GM23338 (cell line): ENCODE measurements at regions not wholly inside any gene's neighbourhood (a gene's known extent, or its start where the extent isn't known, plus 50 kb on each side); places are given as distances from the start of the nearest gene placed in this dataset.

ENCODE experiments used
- ATAC-seq: fragments of 200-7000 bp; cut with Tn5 transposase; 3 replicates; pipeline ENCODE4 v1.9.1; 2020
- DNase-seq: peaks from one replicate; pipeline ENCODE4 v3.0.0-alpha.2; 2015; ENCODE audit warnings: low spot score
- H2AFZ ChIP-seq: fragments of 200-600 bp; sonication (generic); 2 replicates; pipeline ENCODE4 v1.8.0; 2016; ENCODE audit warnings: antibody characterized with exemption, mild to moderate bottlenecking, moderate library complexity
- H3F3A ChIP-seq: fragments of 200-600 bp; sonication (generic); replicated peaks from 2 replicates; pipeline ENCODE4 v1.8.0; 2017; ENCODE audit warnings: antibody characterized with exemption, mixed run types, low read depth
- H3K27ac ChIP-seq: fragments of 200-600 bp; sonication (generic); 2 replicates; pipeline ENCODE4 v1.6.1; 2016; ENCODE audit warnings: low read depth
- H3K27me3 ChIP-seq: fragments of 200-600 bp; sonication (generic); 2 replicates; pipeline ENCODE4 v1.8.0; 2016; ENCODE audit warnings: mild to moderate bottlenecking, mixed run types, moderate library complexity; ENCODE audit not compliant: insufficient read depth
- H3K36me3 ChIP-seq: fragments of 200-600 bp; sonication (generic); 2 replicates; pipeline ENCODE4 v1.8.0; 2016; ENCODE audit warnings: mild to moderate bottlenecking; ENCODE audit not compliant: insufficient read depth
- H3K4me1 ChIP-seq: fragments of 200-600 bp; sonication (generic); 2 replicates; pipeline ENCODE4 v1.8.0; 2016; ENCODE audit warnings: mild to moderate bottlenecking, moderate library complexity; ENCODE audit not compliant: insufficient read depth
- H3K4me2 ChIP-seq: fragments of 200-600 bp; sonication (generic); 2 replicates; pipeline ENCODE4 v1.7.1; 2017; ENCODE audit warnings: mixed run types
- H3K4me3 ChIP-seq: fragments of 200-600 bp; sonication (generic); 2 replicates; pipeline ENCODE4 v1.6.1; 2016; ENCODE audit warnings: mixed run types
- H3K79me2 ChIP-seq: fragments of 200-600 bp; sonication (generic); replicated peaks from 2 replicates; pipeline ENCODE4 v1.8.0; 2017; ENCODE audit warnings: mild to moderate bottlenecking; ENCODE audit not compliant: insufficient read depth
- H3K9me2 ChIP-seq: fragments of 200-600 bp; sonication (generic); 2 replicates; pipeline ENCODE4 v1.8.0; 2017; ENCODE audit not compliant: insufficient read depth
- H4K20me1 ChIP-seq: fragments of 200-600 bp; sonication (generic); replicated peaks from 2 replicates; pipeline ENCODE4 v1.8.0; 2017; ENCODE audit warnings: mild to moderate bottlenecking; ENCODE audit not compliant: insufficient read depth
- H3K27ac Mint-ChIP-seq: 2 replicates; pipeline ENCODE4 v1.8.0; 2020; ENCODE audit warnings: inconsistent platforms, mild to moderate bottlenecking, moderate library complexity, mixed read lengths
- H3K27me3 Mint-ChIP-seq: 3 replicates; pipeline ENCODE4 v1.8.0; 2022; ENCODE audit warnings: low read depth, mild to moderate bottlenecking, moderate library complexity, mixed read lengths, inconsistent platforms; ENCODE audit not compliant: insufficient read depth, poor library complexity
- H3K36me3 Mint-ChIP-seq: 3 replicates; pipeline ENCODE4 v1.8.0; 2021; ENCODE audit warnings: low read depth, mild to moderate bottlenecking, inconsistent platforms, moderate library complexity, mixed read lengths
- H3K4me1 Mint-ChIP-seq: 3 replicates; pipeline ENCODE4 v1.8.0; 2020; ENCODE audit warnings: mild to moderate bottlenecking, inconsistent platforms, mixed read lengths
- H3K4me3 Mint-ChIP-seq: 3 replicates; pipeline ENCODE4 v1.8.0; 2021; ENCODE audit warnings: moderate library complexity, mild to moderate bottlenecking, inconsistent platforms, mixed read lengths
- H3K9me3 Mint-ChIP-seq: 3 replicates; pipeline ENCODE4 v1.8.0; 2020; ENCODE audit warnings: moderate library complexity, mild to moderate bottlenecking, inconsistent platforms, mixed read lengths
- CREB1 ChIP-seq: fragments of 250-450 bp; sonication (Bioruptor Pico); IDR thresholded peaks from 2 replicates; pipeline ENCODE4 v1.5.0; 2020; ENCODE audit warnings: low read depth, mild to moderate bottlenecking, moderate library complexity
- EZH2 ChIP-seq: fragments of 200-600 bp; sonication (generic); IDR thresholded peaks from one replicate; pipeline ENCODE4 v1.8.0; 2017; ENCODE audit warnings: antibody characterized with exemption, mild to moderate bottlenecking, low read depth; ENCODE audit not compliant: unreplicated experiment
- JUNB ChIP-seq: IDR thresholded peaks from one replicate; pipeline ENCODE4 v1.6.1; 2016; ENCODE audit warnings: antibody characterized with exemption; ENCODE audit not compliant: unreplicated experiment
- NANOG ChIP-seq: IDR thresholded peaks from 2 replicates; pipeline ENCODE4 v1.6.1; 2016; ENCODE audit warnings: antibody characterized with exemption, borderline replicate concordance
- POLR2AphosphoS5 ChIP-seq: IDR thresholded peaks from 2 replicates; pipeline ENCODE4 v1.6.1; 2016; ENCODE audit warnings: antibody characterized with exemption, low read depth
- STAT1 ChIP-seq: IDR thresholded peaks from one replicate; pipeline ENCODE4 v1.6.1; 2016; ENCODE audit warnings: antibody characterized with exemption; ENCODE audit not compliant: unreplicated experiment
- ZNF114 ChIP-seq: fragments of 250-450 bp; sonication (Bioruptor Pico); IDR thresholded peaks from 2 replicates; pipeline ENCODE4 v1.5.0; 2020; ENCODE audit warnings: mild to moderate bottlenecking, moderate library complexity
- ZNF331 ChIP-seq: fragments of 250-450 bp; sonication (Bioruptor Pico); IDR thresholded peaks from 2 replicates; pipeline ENCODE4 v1.5.0; 2020; ENCODE audit warnings: low read depth, mild to moderate bottlenecking, moderate library complexity
- TF ChIP-seq, protein P1 (sequence below), 2 experiments: fragments of 200-600 bp in 1 of 2; sonication (generic) in 1 of 2; conservative IDR thresholded peaks; 2 replicates each; pipeline versions ENCODE4 v1.5.1 to v1.6.1; 2016 to 2017; ENCODE audit warnings: antibody characterized with exemption in 2 of 2, low read depth in 2 of 2, mild to moderate bottlenecking in 2 of 2, moderate library complexity in 1 of 2
- TF ChIP-seq, protein P2 (sequence below): fragments of 250-450 bp; sonication (Bioruptor Pico); IDR thresholded peaks from 2 replicates; pipeline ENCODE4 v1.5.0; 2020; ENCODE audit warnings: mild to moderate bottlenecking, moderate library complexity
- TF ChIP-seq, protein P3 (sequence below): IDR thresholded peaks from 2 replicates; pipeline ENCODE4 v1.6.1; 2016; ENCODE audit warnings: antibody characterized with exemption

DNA sequence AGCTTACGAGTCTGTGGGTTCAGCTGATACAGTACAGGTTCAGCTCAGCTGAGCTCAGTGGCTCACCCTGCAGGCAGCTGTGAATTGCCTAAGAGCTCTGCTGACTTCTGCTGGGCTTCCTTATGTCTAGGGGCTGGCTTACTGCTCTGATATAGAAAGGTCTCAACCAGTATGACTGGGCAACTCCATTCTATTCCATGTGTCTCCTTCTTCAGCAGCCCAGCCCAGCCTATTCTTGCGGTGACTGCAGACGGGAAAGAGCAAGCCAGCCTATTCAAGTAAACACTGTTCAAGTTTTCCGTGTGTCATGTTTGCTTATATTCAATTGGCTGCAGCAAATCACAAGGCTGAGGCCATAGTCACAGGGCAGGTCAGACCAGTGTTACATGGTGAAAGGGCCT lies 615.4 kb upstream of the ZFP42 start:
- Histone ChIP-seq H3K4me3 (no peak overlapping the region), H3K79me2 (no peaks in the 10 kb centered on the region), H4K20me1 (no peaks in the 10 kb centered on the region), H3K27me3 (no peaks in the 10 kb centered on the region), H3F3A (no peaks in the 10 kb centered on the region), H2AFZ (no peak overlapping the region), H3K36me3 (no peaks in the 10 kb centered on the region), H3K9me2 (no peaks in the 10 kb centered on the region), H3K4me2 (no peak overlapping the region), H3K4me1 (no peaks in the 10 kb centered on the region), H3K27ac (no peak overlapping the region)
- H3K9me3 Mint-ChIP-seq: peaks cover 2% of the 10 kb centered on the region; the same call in 1 of the 3 replicates
- TF ChIP-seq CREB1 (CRISPR knock-in tag): no peak
- TF ChIP-seq ZNF114: no peak
- TF ChIP-seq, protein P1, sequence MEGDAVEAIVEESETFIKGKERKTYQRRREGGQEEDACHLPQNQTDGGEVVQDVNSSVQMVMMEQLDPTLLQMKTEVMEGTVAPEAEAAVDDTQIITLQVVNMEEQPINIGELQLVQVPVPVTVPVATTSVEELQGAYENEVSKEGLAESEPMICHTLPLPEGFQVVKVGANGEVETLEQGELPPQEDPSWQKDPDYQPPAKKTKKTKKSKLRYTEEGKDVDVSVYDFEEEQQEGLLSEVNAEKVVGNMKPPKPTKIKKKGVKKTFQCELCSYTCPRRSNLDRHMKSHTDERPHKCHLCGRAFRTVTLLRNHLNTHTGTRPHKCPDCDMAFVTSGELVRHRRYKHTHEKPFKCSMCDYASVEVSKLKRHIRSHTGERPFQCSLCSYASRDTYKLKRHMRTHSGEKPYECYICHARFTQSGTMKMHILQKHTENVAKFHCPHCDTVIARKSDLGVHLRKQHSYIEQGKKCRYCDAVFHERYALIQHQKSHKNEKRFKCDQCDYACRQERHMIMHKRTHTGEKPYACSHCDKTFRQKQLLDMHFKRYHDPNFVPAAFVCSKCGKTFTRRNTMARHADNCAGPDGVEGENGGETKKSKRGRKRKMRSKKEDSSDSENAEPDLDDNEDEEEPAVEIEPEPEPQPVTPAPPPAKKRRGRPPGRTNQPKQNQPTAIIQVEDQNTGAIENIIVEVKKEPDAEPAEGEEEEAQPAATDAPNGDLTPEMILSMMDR (conservative IDR thresholded peaks at IDR 0.05; ENCODE audit: low read depth in 2 of 2): peak; percentile 71 to 77
- TF ChIP-seq POLR2AphosphoS5: no peak
- DNase-seq (peak; percentile 77), ATAC-seq (peak; percentile 100)
- H3K4me3 Mint-ChIP-seq: no peak overlapping the region
- H3K36me3 Mint-ChIP-seq: no peaks in the 10 kb centered on the region
- no peaks in the 10 kb centered on the region for H3K4me1 Mint-ChIP-seq
- H3K27ac Mint-ChIP-seq: no peak overlapping the region
- H3K27me3 Mint-ChIP-seq: no peaks in the 10 kb centered on the region

DNA sequence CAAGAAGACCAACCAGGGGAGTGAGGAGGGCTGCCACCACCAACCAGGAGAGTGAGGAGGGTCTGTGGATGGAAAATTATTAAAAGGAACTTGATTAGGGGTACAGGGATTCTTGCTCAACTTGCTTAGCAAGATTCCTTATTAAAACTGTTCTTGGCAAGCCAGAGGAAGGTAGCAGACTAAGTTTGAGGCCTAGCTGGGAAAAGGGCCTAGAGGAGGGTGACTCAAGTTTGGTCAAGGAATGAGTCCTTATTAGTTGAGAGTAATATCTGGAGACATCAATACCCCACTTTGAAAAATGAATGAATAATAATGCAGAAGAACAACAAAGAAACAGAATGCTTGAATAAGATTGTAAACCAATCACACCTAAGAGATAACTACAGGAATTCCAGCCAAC lies 612.4 kb upstream of the ZFP42 start:
- Histone ChIP-seq H2AFZ (no peak overlapping the region), H3K4me1 (no peaks in the 10 kb centered on the region)
- TF ChIP-seq EZH2 (no peak), ZNF114 (no peak), CREB1 (CRISPR knock-in tag) (no peak), JUNB (no peak), POLR2AphosphoS5 (no peak), STAT1 (no peak), NANOG (no peak), ZNF331 (CRISPR knock-in tag) (no peak)
- TF ChIP-seq, protein P2, sequence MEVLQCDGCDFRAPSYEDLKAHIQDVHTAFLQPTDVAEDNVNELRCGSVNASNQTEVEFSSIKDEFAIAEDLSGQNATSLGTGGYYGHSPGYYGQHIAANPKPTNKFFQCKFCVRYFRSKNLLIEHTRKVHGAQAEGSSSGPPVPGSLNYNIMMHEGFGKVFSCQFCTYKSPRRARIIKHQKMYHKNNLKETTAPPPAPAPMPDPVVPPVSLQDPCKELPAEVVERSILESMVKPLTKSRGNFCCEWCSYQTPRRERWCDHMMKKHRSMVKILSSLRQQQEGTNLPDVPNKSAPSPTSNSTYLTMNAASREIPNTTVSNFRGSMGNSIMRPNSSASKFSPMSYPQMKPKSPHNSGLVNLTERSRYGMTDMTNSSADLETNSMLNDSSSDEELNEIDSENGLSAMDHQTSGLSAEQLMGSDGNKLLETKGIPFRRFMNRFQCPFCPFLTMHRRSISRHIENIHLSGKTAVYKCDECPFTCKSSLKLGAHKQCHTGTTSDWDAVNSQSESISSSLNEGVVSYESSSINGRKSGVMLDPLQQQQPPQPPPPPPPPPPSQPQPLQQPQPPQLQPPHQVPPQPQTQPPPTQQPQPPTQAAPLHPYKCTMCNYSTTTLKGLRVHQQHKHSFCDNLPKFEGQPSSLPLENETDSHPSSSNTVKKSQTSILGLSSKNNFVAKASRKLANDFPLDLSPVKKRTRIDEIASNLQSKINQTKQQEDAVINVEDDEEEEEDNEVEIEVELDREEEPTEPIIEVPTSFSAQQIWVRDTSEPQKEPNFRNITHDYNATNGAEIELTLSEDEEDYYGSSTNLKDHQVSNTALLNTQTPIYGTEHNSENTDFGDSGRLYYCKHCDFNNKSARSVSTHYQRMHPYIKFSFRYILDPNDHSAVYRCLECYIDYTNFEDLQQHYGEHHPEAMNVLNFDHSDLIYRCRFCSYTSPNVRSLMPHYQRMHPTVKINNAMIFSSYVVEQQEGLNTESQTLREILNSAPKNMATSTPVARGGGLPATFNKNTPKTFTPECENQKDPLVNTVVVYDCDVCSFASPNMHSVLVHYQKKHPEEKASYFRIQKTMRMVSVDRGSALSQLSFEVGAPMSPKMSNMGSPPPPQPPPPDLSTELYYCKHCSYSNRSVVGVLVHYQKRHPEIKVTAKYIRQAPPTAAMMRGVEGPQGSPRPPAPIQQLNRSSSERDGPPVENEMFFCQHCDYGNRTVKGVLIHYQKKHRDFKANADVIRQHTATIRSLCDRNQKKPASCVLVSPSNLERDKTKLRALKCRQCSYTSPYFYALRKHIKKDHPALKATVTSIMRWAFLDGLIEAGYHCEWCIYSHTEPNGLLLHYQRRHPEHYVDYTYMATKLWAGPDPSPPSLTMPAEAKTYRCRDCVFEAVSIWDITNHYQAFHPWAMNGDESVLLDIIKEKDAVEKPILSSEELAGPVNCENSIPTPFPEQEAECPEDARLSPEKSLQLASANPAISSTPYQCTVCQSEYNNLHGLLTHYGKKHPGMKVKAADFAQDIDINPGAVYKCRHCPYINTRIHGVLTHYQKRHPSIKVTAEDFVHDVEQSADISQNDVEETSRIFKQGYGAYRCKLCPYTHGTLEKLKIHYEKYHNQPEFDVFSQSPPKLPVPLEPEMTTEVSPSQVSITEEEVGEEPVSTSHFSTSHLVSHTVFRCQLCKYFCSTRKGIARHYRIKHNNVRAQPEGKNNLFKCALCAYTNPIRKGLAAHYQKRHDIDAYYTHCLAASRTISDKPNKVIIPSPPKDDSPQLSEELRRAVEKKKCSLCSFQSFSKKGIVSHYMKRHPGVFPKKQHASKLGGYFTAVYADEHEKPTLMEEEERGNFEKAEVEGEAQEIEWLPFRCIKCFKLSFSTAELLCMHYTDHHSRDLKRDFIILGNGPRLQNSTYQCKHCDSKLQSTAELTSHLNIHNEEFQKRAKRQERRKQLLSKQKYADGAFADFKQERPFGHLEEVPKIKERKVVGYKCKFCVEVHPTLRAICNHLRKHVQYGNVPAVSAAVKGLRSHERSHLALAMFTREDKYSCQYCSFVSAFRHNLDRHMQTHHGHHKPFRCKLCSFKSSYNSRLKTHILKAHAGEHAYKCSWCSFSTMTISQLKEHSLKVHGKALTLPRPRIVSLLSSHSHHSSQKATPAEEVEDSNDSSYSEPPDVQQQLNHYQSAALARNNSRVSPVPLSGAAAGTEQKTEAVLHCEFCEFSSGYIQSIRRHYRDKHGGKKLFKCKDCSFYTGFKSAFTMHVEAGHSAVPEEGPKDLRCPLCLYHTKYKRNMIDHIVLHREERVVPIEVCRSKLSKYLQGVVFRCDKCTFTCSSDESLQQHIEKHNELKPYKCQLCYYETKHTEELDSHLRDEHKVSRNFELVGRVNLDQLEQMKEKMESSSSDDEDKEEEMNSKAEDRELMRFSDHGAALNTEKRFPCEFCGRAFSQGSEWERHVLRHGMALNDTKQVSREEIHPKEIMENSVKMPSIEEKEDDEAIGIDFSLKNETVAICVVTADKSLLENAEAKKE (CRISPR knock-in tag): no peak
- TF ChIP-seq, protein P1 (conservative IDR thresholded peaks at IDR 0.05; ENCODE audit: low read depth in 2 of 2): no peak
- TF ChIP-seq, protein P3, sequence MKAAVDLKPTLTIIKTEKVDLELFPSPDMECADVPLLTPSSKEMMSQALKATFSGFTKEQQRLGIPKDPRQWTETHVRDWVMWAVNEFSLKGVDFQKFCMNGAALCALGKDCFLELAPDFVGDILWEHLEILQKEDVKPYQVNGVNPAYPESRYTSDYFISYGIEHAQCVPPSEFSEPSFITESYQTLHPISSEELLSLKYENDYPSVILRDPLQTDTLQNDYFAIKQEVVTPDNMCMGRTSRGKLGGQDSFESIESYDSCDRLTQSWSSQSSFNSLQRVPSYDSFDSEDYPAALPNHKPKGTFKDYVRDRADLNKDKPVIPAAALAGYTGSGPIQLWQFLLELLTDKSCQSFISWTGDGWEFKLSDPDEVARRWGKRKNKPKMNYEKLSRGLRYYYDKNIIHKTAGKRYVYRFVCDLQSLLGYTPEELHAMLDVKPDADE: no peak

More for the DNA sequence above, 612.4 kb upstream of the ZFP42 start:
- Histone ChIP-seq H3K9me2 (no peaks in the 10 kb centered on the region), H3F3A (no peaks in the 10 kb centered on the region), H3K4me3 (no peak overlapping the region), H3K4me2 (no peak overlapping the region), H3K27ac (no peak overlapping the region), H3K79me2 (no peaks in the 10 kb centered on the region), H3K36me3 (no peaks in the 10 kb centered on the region), H3K27me3 (no peaks in the 10 kb centered on the region), H4K20me1 (no peaks in the 10 kb centered on the region)
- DNase-seq (no peak), ATAC-seq (no peak)
- Mint-ChIP-seq H3K9me3 (peaks cover 2% of the 10 kb centered on the region; the same call in 1 of the 3 replicates), H3K27me3 (no peaks in the 10 kb centered on the region), H3K4me1 (no peaks in the 10 kb centered on the region), H3K4me3 (no peak overlapping the region), H3K36me3 (no peaks in the 10 kb centered on the region), H3K27ac (no peak overlapping the region)
